ENCODE measurements at regions not wholly inside any gene's neighbourhood (a gene's known extent, or its start where the extent isn't known, plus 50 kb on each side); places are given as distances from the start of the nearest gene placed in this dataset.

- DNase-seq, result no peak
Observed at GRCh38 chr9:7229571-7229970, 471.8 kb downstream of the KDM4C start.

GRCh38 chr9:7228726-7229125, 471.0 kb downstream of the KDM4C start:
- DNase-seq, result no peak

GRCh38 chr9:7227951-7228350, 470.2 kb downstream of the KDM4C start:
- DNase-seq, result no peak

- no peak for DNase-seq
Observed at GRCh38 chr9:7226007-7226640, 468.4 kb downstream of the KDM4C start.
